SK-N-SH treated with all-trans-retinoic acid at 6 μM for 48 hours (cell line): ENCODE measurements at regions not wholly inside any gene's neighbourhood (a gene's known extent, or its start where the extent isn't known, plus 50 kb on each side); places are given as distances from the start of the nearest gene placed in this dataset.

Experiments
- ATAC-seq: fragments of 200-7000 bp; cut with Tn5 transposase; 3 replicates; pipeline ENCODE4 v1.9.1; 2020; ENCODE audit warnings: mild to moderate bottlenecking, moderate library complexity
- ARNTL ChIP-seq: fragments of 450-650 bp; formaldehyde crosslinking; IDR thresholded peaks from 2 replicates; pipeline ENCODE4 v1.5.0; 2020; ENCODE audit warnings: low read depth, mild to moderate bottlenecking, moderate library complexity, borderline replicate concordance
- BACH2 ChIP-seq: fragments of 250-450 bp; sonication (Bioruptor Pico); IDR thresholded peaks from 2 replicates; pipeline ENCODE4 v1.9.0; 2021; ENCODE audit warnings: mild to moderate bottlenecking, borderline replicate concordance
- CREB5 ChIP-seq: fragments of 250-450 bp; sonication (Bioruptor Pico); IDR thresholded peaks from 2 replicates; pipeline ENCODE4 v1.5.1; 2020; ENCODE audit warnings: low read depth, mild to moderate bottlenecking, moderate library complexity
- CSDC2 ChIP-seq: fragments of 250-450 bp; sonication (Bioruptor Pico); IDR thresholded peaks from 2 replicates; pipeline ENCODE4 v1.5.0; 2020; ENCODE audit warnings: mild to moderate bottlenecking, moderate library complexity
- CSRNP3 ChIP-seq: fragments of 250-450 bp; sonication (Bioruptor Pico); IDR thresholded peaks from 2 replicates; pipeline ENCODE4 v1.5.1; 2021; ENCODE audit warnings: mild to moderate bottlenecking, moderate library complexity
- ESRRG ChIP-seq: fragments of 250-450 bp; sonication (Bioruptor Pico); IDR thresholded peaks from 2 replicates; pipeline ENCODE4 v1.6.1; 2021; ENCODE audit warnings: mild to moderate bottlenecking
- GLIS3 ChIP-seq: fragments of 250-450 bp; sonication (Bioruptor Pico); IDR thresholded peaks from 2 replicates; pipeline ENCODE4 v1.5.0; 2020; ENCODE audit warnings: mild to moderate bottlenecking, moderate library complexity
- ISL1 ChIP-seq: fragments of 250-450 bp; sonication (Bioruptor Pico); IDR thresholded peaks from 2 replicates; pipeline ENCODE4 v2.1.2; 2022; ENCODE audit warnings: mild to moderate bottlenecking, moderate library complexity
- OSR1 ChIP-seq: fragments of 250-450 bp; sonication (Bioruptor Pico); IDR thresholded peaks from 2 replicates; pipeline ENCODE4 v1.8.0; 2022; ENCODE audit warnings: moderate library complexity, mild to moderate bottlenecking, inconsistent platforms
- POU6F1 ChIP-seq: fragments of 250-450 bp; sonication (Bioruptor Pico); IDR thresholded peaks from 2 replicates; pipeline ENCODE4 v1.8.0; 2021; ENCODE audit warnings: low read depth, mild to moderate bottlenecking, moderate library complexity, borderline replicate concordance
- PPARA ChIP-seq: fragments of 250-450 bp; sonication (Bioruptor Pico); IDR thresholded peaks from 2 replicates; pipeline ENCODE4 v1.5.0; 2020; ENCODE audit warnings: mild to moderate bottlenecking, borderline replicate concordance
- RARB ChIP-seq: fragments of 250-450 bp; sonication (Bioruptor Pico); IDR thresholded peaks from 2 replicates; pipeline ENCODE4 v1.8.0; 2021; ENCODE audit warnings: mild to moderate bottlenecking, moderate library complexity
- TOX ChIP-seq: fragments of 250-450 bp; sonication (Bioruptor Pico); IDR thresholded peaks from 2 replicates; pipeline ENCODE4 v1.8.0; 2021; ENCODE audit warnings: mild to moderate bottlenecking, moderate library complexity, borderline replicate concordance
- TSHZ2 ChIP-seq: fragments of 250-450 bp; sonication (Bioruptor Pico); IDR thresholded peaks from 2 replicates; pipeline ENCODE4 v1.5.0; 2020; ENCODE audit warnings: mild to moderate bottlenecking, moderate library complexity
- ZC3H10 ChIP-seq: fragments of 250-450 bp; sonication (Bioruptor Pico); IDR thresholded peaks from 2 replicates; pipeline ENCODE4 v1.5.1; 2021; ENCODE audit warnings: mild to moderate bottlenecking, moderate library complexity
- ZFP3 ChIP-seq: fragments of 250-450 bp; sonication (Bioruptor Pico); IDR thresholded peaks from 2 replicates; pipeline ENCODE4 v1.5.0; 2020; ENCODE audit warnings: mild to moderate bottlenecking, moderate library complexity
- ZFP30 ChIP-seq: fragments of 450-650 bp; formaldehyde crosslinking; IDR thresholded peaks from 2 replicates; pipeline ENCODE4 v1.5.0; 2022; ENCODE audit warnings: mild to moderate bottlenecking, moderate library complexity
- ZNF565 ChIP-seq: fragments of 450-650 bp; formaldehyde crosslinking; conservative IDR thresholded peaks from 2 replicates; pipeline ENCODE4 v1.5.0; 2020; ENCODE audit warnings: low read depth, mild to moderate bottlenecking, moderate library complexity
- ZNF70 ChIP-seq: fragments of 450-650 bp; formaldehyde crosslinking; IDR thresholded peaks from 2 replicates; pipeline ENCODE4 v1.5.0; 2020; ENCODE audit warnings: mild to moderate bottlenecking, moderate library complexity
- ZNF8 ChIP-seq: fragments of 450-650 bp; formaldehyde crosslinking; IDR thresholded peaks from 2 replicates; pipeline ENCODE4 v1.5.0; 2020; ENCODE audit warnings: mild to moderate bottlenecking, moderate library complexity

- ATAC-seq: peak; percentile 41
Measured at GRCh38 chrX:20362268-20363267, 95.9 kb upstream of the RPS6KA3 start.

GRCh38 chrX:20361890-20362262 is 95.2 kb upstream of the RPS6KA3 start:
- peak; percentile 65 for TF ChIP-seq ISL1
- no peak for TF ChIP-seq TSHZ2 (CRISPR knock-in tag)
- peak; percentile 94 for ATAC-seq

More at GRCh38 chrX:20362268-20363267, 95.9 kb upstream of the RPS6KA3 start:
- no peak for TF ChIP-seq PPARA (CRISPR knock-in tag)
- 0 out of 2 replicates have a peak, but pooled peaks have one; percentile 42 for TF ChIP-seq CSDC2 (CRISPR knock-in tag)

GRCh38 chrX:20361081-20361889 is 94.6 kb upstream of the RPS6KA3 start:
- TF ChIP-seq ISL1 (peak; percentile 16; the same call in 1 of the 2 replicates), CSDC2 (CRISPR knock-in tag) (no peak)
- ATAC-seq: peak; percentile 58

GRCh38 chrX:20355187-20355586 is 88.5 kb upstream of the RPS6KA3 start:
- no peak for ATAC-seq
- TF ChIP-seq ZFP30: no peak
- no peak for TF ChIP-seq BACH2
- no peak for TF ChIP-seq ZNF70
- no peak for TF ChIP-seq ZNF8 (CRISPR knock-in tag)
- no peak for TF ChIP-seq TSHZ2 (CRISPR knock-in tag)
- TF ChIP-seq RARB (CRISPR knock-in tag): no peak
- TF ChIP-seq ESRRG: no peak
- no peak for TF ChIP-seq GLIS3
- no peak for TF ChIP-seq TOX
- no peak for TF ChIP-seq PPARA (CRISPR knock-in tag)
- TF ChIP-seq OSR1: no peak
- TF ChIP-seq ISL1: no peak
- TF ChIP-seq CREB5: no peak

GRCh38 chrX:20354505-20354904 is 87.8 kb upstream of the RPS6KA3 start:
- no peak for ATAC-seq
- no peak for TF ChIP-seq PPARA (CRISPR knock-in tag)
- TF ChIP-seq ARNTL: no peak
- no peak for TF ChIP-seq ZC3H10
- no peak for TF ChIP-seq CSRNP3 (CRISPR knock-in tag)
- no peak for TF ChIP-seq RARB (CRISPR knock-in tag)
- no peak for TF ChIP-seq GLIS3
- no peak for TF ChIP-seq ZFP3 (CRISPR knock-in tag)
- TF ChIP-seq ZNF8 (CRISPR knock-in tag): no peak
- no peak for TF ChIP-seq CSDC2 (CRISPR knock-in tag)
- TF ChIP-seq CREB5: no peak
- TF ChIP-seq TOX: no peak
- no peak for TF ChIP-seq POU6F1
- TF ChIP-seq BACH2: no peak
- TF ChIP-seq ISL1: no peak
- TF ChIP-seq ZNF70: no peak
- TF ChIP-seq ZNF565: no peak
- no peak for TF ChIP-seq ESRRG
